Adrenal gland (tissue), 9 donors: ENCODE measurements at regions not wholly inside any gene's neighbourhood (a gene's known extent, or its start where the extent isn't known, plus 50 kb on each side); places are given as distances from the start of the nearest gene placed in this dataset.

ENCODE experiments used
- DNase-seq, 7 donors: peaks; one replicate each; pipeline ENCODE4 v3.0.0-alpha.2; 2019 to 2020
- H3K27ac ChIP-seq, 5 donors: fragments of 200-600 bp; sonication (generic) in 4 of 5; 1 replicate in 3 of 5; 2 replicates in 2 of 5; pipeline versions ENCODE4 v1.5.1 to v1.8.0; 2016 to 2020; ENCODE audit warnings: mild to moderate bottlenecking in 1 of 5
- H3K27me3 ChIP-seq: fragments of 200-600 bp; 2 replicates; pipeline ENCODE4 v1.8.0; 2021
- H3K36me3 ChIP-seq, 2 donors: fragments of 200-600 bp; replicated peaks in 1 of 2; 1 replicate in 1 of 2; 2 replicates in 1 of 2; pipeline versions ENCODE4 v1.5.1 to v1.8.0; 2018 to 2022
- H3K4me1 ChIP-seq, 2 donors: fragments of 200-600 bp; replicated peaks in 1 of 2; 1 replicate in 1 of 2; 2 replicates in 1 of 2; pipeline versions ENCODE4 v1.5.1 to v1.8.0; 2018 to 2021
- H3K4me3 ChIP-seq, 4 donors: fragments of 200-600 bp; sonication (generic) in 3 of 4; one replicate each; pipeline ENCODE4 v1.5.1; 2016 to 2018
- H3K9me3 ChIP-seq, 3 donors: fragments of 200-600 bp; sonication (generic) in 1 of 3; replicated peaks in 1 of 3; 1 replicate in 2 of 3; 2 replicates in 1 of 3; pipeline versions ENCODE4 v1.5.1 to v1.8.0; 2016 to 2021
- CTCF ChIP-seq, 6 experiments: fragments of 450-650 bp in 4 of 6; fragments of 200-600 bp in 2 of 6; sonication (generic) in 1 of 6; IDR thresholded peaks; 1 replicate in 5 of 6; 2 replicates in 1 of 6; pipeline versions ENCODE4 v1.5.1 to v1.8.0; 2016 to 2021; ENCODE audit warnings: antibody characterized with exemption in 6 of 6, mild to moderate bottlenecking in 2 of 6, moderate library complexity in 1 of 6
- POLR2A ChIP-seq, 2 donors: fragments of 450-650 bp; IDR thresholded peaks; one replicate each; pipeline ENCODE4 v1.6.1; 2017; ENCODE audit warnings: antibody characterized with exemption in 2 of 2, mild to moderate bottlenecking in 2 of 2, moderate library complexity in 1 of 2
- WGBS, 4 donors: extraction: QIAGEN DNeasy Blood & Tissue Kit in 2 of 4; methylation state at CpG; one replicate each; pipeline versions ENCODE4 v1.1.5 to v1.1.7; 2013 to 2017; 5-methylcytosine and 5-hydroxymethylcytosine counted together
- intact Hi-C, 2 donors: fragments of 100-400 bp; cut with DNase I; formaldehyde crosslinking; loops; one replicate each; pipeline versions ENCODE4 v1.14.1 to v1.15.0; 2022 to 2023
- donor health status: healthy with polysubstance abuse.
- donor health status: Bipolar disorder and iron deficiency.
- donor health status: DM: yes; HTN: yes; CAD: no.
- donor health status: DM: no; HTN: no; CAD: no.
- donor health status: DM: no; HTN: no; CAD: no.

GRCh38 chr2:105972246-105972645, 221.9 kb downstream of the UXS1 start:
- no peak overlapping the region for H3K4me3 ChIP-seq
- intact Hi-C loops = no loop called here
- no peak overlapping the region for H3K27ac ChIP-seq
- no peaks in the 10 kb centered on the region for H3K9me3 ChIP-seq
- DNase-seq = no peak
- H3K4me1 ChIP-seq = no peaks in the 10 kb centered on the region
- TF ChIP-seq POLR2A (IDR thresholded peaks at IDR 0.05) = no peak
- no peak for TF ChIP-seq CTCF (IDR thresholded peaks at IDR 0.05)
- H3K36me3 ChIP-seq = no peaks in the 10 kb centered on the region
- 58 to 77% (median 68%) methylated on average over 3 of the region's 3 CpGs for WGBS, 4 donors
- H3K27me3 ChIP-seq = no peaks in the 10 kb centered on the region

GRCh38 chr2:105969552-105969951, 224.5 kb downstream of the UXS1 start:
- DNase-seq = no peak
- Histone ChIP-seq H3K4me3 (no peak overlapping the region), H3K4me1 (no peaks in the 10 kb centered on the region), H3K9me3 (no peaks in the 10 kb centered on the region), H3K27me3 (no peaks in the 10 kb centered on the region), H3K27ac (no peak overlapping the region), H3K36me3 (no peaks in the 10 kb centered on the region)
- WGBS, 4 donors = 74 to 82% (median 81%) methylated on average over 7 of the region's 7 CpGs
- TF ChIP-seq POLR2A (IDR thresholded peaks at IDR 0.05) = no peak
- TF ChIP-seq CTCF (IDR thresholded peaks at IDR 0.05) = peak in 1 of 6 experiments; percentile 14
- intact Hi-C loops = no loop called here

GRCh38 chr2:105962221-105962620, 217.5 kb downstream of the NCK2 start:
- Histone ChIP-seq H3K27me3 (no peaks in the 10 kb centered on the region), H3K9me3 (no peaks in the 10 kb centered on the region), H3K4me3 (no peak overlapping the region), H3K36me3 (no peaks in the 10 kb centered on the region), H3K4me1 (no peaks in the 10 kb centered on the region), H3K27ac (no peak overlapping the region)
- 86 to 89% (median 87%) methylated on average over 6 of the region's 6 CpGs for WGBS, 4 donors
- TF ChIP-seq POLR2A (IDR thresholded peaks at IDR 0.05) = no peak
- intact Hi-C loops = no loop called here
- DNase-seq = no peak

- Histone ChIP-seq H3K4me3 (no peak overlapping the region), H3K27ac (no peak overlapping the region), H3K4me1 (no peaks in the 10 kb centered on the region), H3K36me3 (no peaks in the 10 kb centered on the region), H3K9me3 (no peaks in the 10 kb centered on the region), H3K27me3 (no peaks in the 10 kb centered on the region)
- DNase-seq = no peak
- WGBS, 4 donors = 86 to 90% (median 89%) methylated on average over 6 of the region's 6 CpGs
- intact Hi-C loops = no loop called here
- TF ChIP-seq POLR2A (IDR thresholded peaks at IDR 0.05) = no peak
- no peak for TF ChIP-seq CTCF (IDR thresholded peaks at IDR 0.05)
Observed at GRCh38 chr2:105961599-105962146, 217.0 kb downstream of the NCK2 start.

GRCh38 chr2:105959357-105959756, 214.6 kb downstream of the NCK2 start:
- Histone ChIP-seq H3K36me3 (no peaks in the 10 kb centered on the region), H3K9me3 (no peaks in the 10 kb centered on the region), H3K27me3 (no peaks in the 10 kb centered on the region), H3K27ac (no peak overlapping the region), H3K4me3 (no peak overlapping the region), H3K4me1 (no peaks in the 10 kb centered on the region)
- no peak for TF ChIP-seq POLR2A (IDR thresholded peaks at IDR 0.05)
- TF ChIP-seq CTCF (IDR thresholded peaks at IDR 0.05) = no peak
- no peak for DNase-seq
- intact Hi-C loops = no loop called here
- 74 to 94% (median 88%) methylated on average over 3 to 4 of the region's 4 CpGs for WGBS, 4 donors
